ENCODE measurements at regions not wholly inside any gene's neighbourhood (a gene's known extent, or its start where the extent isn't known, plus 50 kb on each side); places are given as distances from the start of the nearest gene placed in this dataset.

- H3K4me1 ChIP-seq (ENCODE audit: control insufficient read depth, insufficient read depth, low read length): no peaks in the 10 kb centered on the region
- peak; percentile 82 for DNase-seq
- H3K36me3 ChIP-seq (ENCODE audit: control insufficient read depth, insufficient read depth, low read length): no peaks in the 10 kb centered on the region
- no CpG with 5 or more reads among the region's 1 CpG for WGBS (ENCODE audit: insufficient coverage)
- no peak overlapping the region for H3K4me3 ChIP-seq (ENCODE audit: low read length)
- no peak overlapping the region for H3K27ac ChIP-seq (ENCODE audit: low read length)
- no peaks in the 10 kb centered on the region for H3K9me3 ChIP-seq (replicated peaks; ENCODE audit: control insufficient read depth, low read depth, low read length)
- H3K27me3 ChIP-seq (ENCODE audit: control insufficient read depth, insufficient read depth, low read length): no peaks in the 10 kb centered on the region
Observed at GRCh38 chr2:41791523-41791922, 256.3 kb upstream of the PKDCC start.

GRCh38 chr2:41803361-41803760, 244.5 kb upstream of the PKDCC start:
- WGBS (ENCODE audit: insufficient coverage): no CpG with 5 or more reads among the region's 1 CpG
- no peak for DNase-seq
- Histone ChIP-seq H3K36me3 (ENCODE audit: control insufficient read depth, insufficient read depth, low read length) (no peaks in the 10 kb centered on the region), H3K27me3 (ENCODE audit: control insufficient read depth, insufficient read depth, low read length) (no peaks in the 10 kb centered on the region), H3K27ac (ENCODE audit: low read length) (no peak overlapping the region), H3K4me3 (ENCODE audit: low read length) (no peak overlapping the region), H3K4me1 (ENCODE audit: control insufficient read depth, insufficient read depth, low read length) (no peaks in the 10 kb centered on the region), H3K9me3 (replicated peaks; ENCODE audit: control insufficient read depth, low read depth, low read length) (no peaks in the 10 kb centered on the region)

- DNase-seq: no peak
- Histone ChIP-seq H3K4me3 (ENCODE audit: low read length) (no peak overlapping the region), H3K4me1 (ENCODE audit: control insufficient read depth, insufficient read depth, low read length) (no peaks in the 10 kb centered on the region), H3K27me3 (ENCODE audit: control insufficient read depth, insufficient read depth, low read length) (no peaks in the 10 kb centered on the region), H3K27ac (ENCODE audit: low read length) (no peak overlapping the region), H3K9me3 (replicated peaks; ENCODE audit: control insufficient read depth, low read depth, low read length) (no peaks in the 10 kb centered on the region), H3K36me3 (ENCODE audit: control insufficient read depth, insufficient read depth, low read length) (no peaks in the 10 kb centered on the region)
- no CpG with 5 or more reads among the region's 2 CpGs for WGBS (ENCODE audit: insufficient coverage)
Observed at GRCh38 chr2:41806286-41806685, 241.5 kb upstream of the PKDCC start.

- WGBS (ENCODE audit: insufficient coverage): 43% methylated on average over 1 of the region's 2 CpGs
- H3K4me3 ChIP-seq (ENCODE audit: low read length): no peak overlapping the region
- no peaks in the 10 kb centered on the region for H3K4me1 ChIP-seq (ENCODE audit: control insufficient read depth, insufficient read depth, low read length)
- no peaks in the 10 kb centered on the region for H3K27me3 ChIP-seq (ENCODE audit: control insufficient read depth, insufficient read depth, low read length)
- H3K9me3 ChIP-seq (replicated peaks; ENCODE audit: control insufficient read depth, low read depth, low read length): peaks cover 8% of the 10 kb centered on the region
- no peaks in the 10 kb centered on the region for H3K36me3 ChIP-seq (ENCODE audit: control insufficient read depth, insufficient read depth, low read length)
- no peak for DNase-seq
- H3K27ac ChIP-seq (ENCODE audit: low read length): no peak overlapping the region
Observed at GRCh38 chr2:41821167-41821566, 226.7 kb upstream of the PKDCC start.

GRCh38 chr2:41826921-41827320, 220.9 kb upstream of the PKDCC start:
- 86% methylated on average over 1 of the region's 1 CpG for WGBS (ENCODE audit: insufficient coverage)
- H3K4me1 ChIP-seq (ENCODE audit: control insufficient read depth, insufficient read depth, low read length): no peaks in the 10 kb centered on the region
- H3K27ac ChIP-seq (ENCODE audit: low read length): no peak overlapping the region
- H3K9me3 ChIP-seq (replicated peaks; ENCODE audit: control insufficient read depth, low read depth, low read length): no peaks in the 10 kb centered on the region
- H3K27me3 ChIP-seq (ENCODE audit: control insufficient read depth, insufficient read depth, low read length): peaks cover 2% of the 10 kb centered on the region
- H3K36me3 ChIP-seq (ENCODE audit: control insufficient read depth, insufficient read depth, low read length): no peaks in the 10 kb centered on the region
- H3K4me3 ChIP-seq (ENCODE audit: low read length): no peak overlapping the region
- no peak for DNase-seq

- no peak for DNase-seq
- Histone ChIP-seq H3K9me3 (replicated peaks; ENCODE audit: control insufficient read depth, low read depth, low read length) (no peaks in the 10 kb centered on the region), H3K27ac (ENCODE audit: low read length) (no peak overlapping the region), H3K36me3 (ENCODE audit: control insufficient read depth, insufficient read depth, low read length) (no peaks in the 10 kb centered on the region), H3K4me1 (ENCODE audit: control insufficient read depth, insufficient read depth, low read length) (no peaks in the 10 kb centered on the region), H3K27me3 (ENCODE audit: control insufficient read depth, insufficient read depth, low read length) (peaks cover 2% of the 10 kb centered on the region), H3K4me3 (ENCODE audit: low read length) (no peak overlapping the region)
- WGBS (ENCODE audit: insufficient coverage): 57% methylated on average over 5 of the region's 6 CpGs
Observed at GRCh38 chr2:41827354-41827971, 220.4 kb upstream of the PKDCC start.

GRCh38 chr2:41828052-41828643, 219.7 kb upstream of the PKDCC start:
- DNase-seq: no peak
- H3K4me3 ChIP-seq (ENCODE audit: low read length): no peak overlapping the region
- no CpG with 5 or more reads among the region's 1 CpG for WGBS (ENCODE audit: insufficient coverage)
- peaks cover 2% of the 10 kb centered on the region for H3K27me3 ChIP-seq (ENCODE audit: control insufficient read depth, insufficient read depth, low read length)
- H3K27ac ChIP-seq (ENCODE audit: low read length): no peak overlapping the region
- H3K4me1 ChIP-seq (ENCODE audit: control insufficient read depth, insufficient read depth, low read length): no peaks in the 10 kb centered on the region
- no peaks in the 10 kb centered on the region for H3K9me3 ChIP-seq (replicated peaks; ENCODE audit: control insufficient read depth, low read depth, low read length)
- H3K36me3 ChIP-seq (ENCODE audit: control insufficient read depth, insufficient read depth, low read length): no peaks in the 10 kb centered on the region

- no peaks in the 10 kb centered on the region for H3K4me1 ChIP-seq (ENCODE audit: control insufficient read depth, insufficient read depth, low read length)
- WGBS (ENCODE audit: insufficient coverage): 83% methylated on average over 1 of the region's 1 CpG
- H3K9me3 ChIP-seq (replicated peaks; ENCODE audit: control insufficient read depth, low read depth, low read length): no peaks in the 10 kb centered on the region
- H3K27ac ChIP-seq (ENCODE audit: low read length): no peak overlapping the region
- DNase-seq: no peak
- H3K27me3 ChIP-seq (ENCODE audit: control insufficient read depth, insufficient read depth, low read length): peaks cover 2% of the 10 kb centered on the region
- H3K4me3 ChIP-seq (ENCODE audit: low read length): no peak overlapping the region
- H3K36me3 ChIP-seq (ENCODE audit: control insufficient read depth, insufficient read depth, low read length): no peaks in the 10 kb centered on the region
Observed at GRCh38 chr2:41829052-41829451, 218.8 kb upstream of the PKDCC start.

- Histone ChIP-seq H3K27me3 (ENCODE audit: control insufficient read depth, insufficient read depth, low read length) (peaks cover 2% of the 10 kb centered on the region), H3K9me3 (replicated peaks; ENCODE audit: control insufficient read depth, low read depth, low read length) (no peaks in the 10 kb centered on the region), H3K4me3 (ENCODE audit: low read length) (no peak overlapping the region), H3K36me3 (ENCODE audit: control insufficient read depth, insufficient read depth, low read length) (no peaks in the 10 kb centered on the region), H3K4me1 (ENCODE audit: control insufficient read depth, insufficient read depth, low read length) (no peaks in the 10 kb centered on the region), H3K27ac (ENCODE audit: low read length) (no peak overlapping the region)
- WGBS (ENCODE audit: insufficient coverage): 67% methylated on average over 1 of the region's 1 CpG
- DNase-seq: no peak
Observed at GRCh38 chr2:41830600-41830999, 217.2 kb upstream of the PKDCC start.

GRCh38 chr2:41832218-41832617, 215.6 kb upstream of the PKDCC start:
- peaks cover 2% of the 10 kb centered on the region for H3K27me3 ChIP-seq (ENCODE audit: control insufficient read depth, insufficient read depth, low read length)
- H3K4me1 ChIP-seq (ENCODE audit: control insufficient read depth, insufficient read depth, low read length): no peaks in the 10 kb centered on the region
- no peak overlapping the region for H3K27ac ChIP-seq (ENCODE audit: low read length)
- no peaks in the 10 kb centered on the region for H3K9me3 ChIP-seq (replicated peaks; ENCODE audit: control insufficient read depth, low read depth, low read length)
- H3K36me3 ChIP-seq (ENCODE audit: control insufficient read depth, insufficient read depth, low read length): no peaks in the 10 kb centered on the region
- no peak overlapping the region for H3K4me3 ChIP-seq (ENCODE audit: low read length)
- DNase-seq: no peak
- WGBS (ENCODE audit: insufficient coverage): 80% methylated on average over 1 of the region's 5 CpGs

- Histone ChIP-seq H3K27me3 (ENCODE audit: control insufficient read depth, insufficient read depth, low read length) (peaks cover 4% of the 10 kb centered on the region), H3K4me3 (ENCODE audit: low read length) (no peak overlapping the region), H3K27ac (ENCODE audit: low read length) (no peak overlapping the region), H3K9me3 (replicated peaks; ENCODE audit: control insufficient read depth, low read depth, low read length) (no peaks in the 10 kb centered on the region), H3K36me3 (ENCODE audit: control insufficient read depth, insufficient read depth, low read length) (no peaks in the 10 kb centered on the region), H3K4me1 (ENCODE audit: control insufficient read depth, insufficient read depth, low read length) (no peaks in the 10 kb centered on the region)
- DNase-seq: no peak
- no CpG with 5 or more reads among the region's 1 CpG for WGBS (ENCODE audit: insufficient coverage)
Observed at GRCh38 chr2:41835401-41835800, 212.4 kb upstream of the PKDCC start.

Measured in muscle of leg (tissue), 3 donors.